HG03097 (cell line): ENCODE measurements at regions not wholly inside any gene's neighbourhood (a gene's known extent, or its start where the extent isn't known, plus 50 kb on each side); places are given as distances from the start of the nearest gene placed in this dataset.
"Not testable (repeated sequence)": the region's sequence is repeated elsewhere in the genome, so short reads cannot be mapped to it uniquely, and the experiment has no call there.

ENCODE experiments used
- ATAC-seq: cut with Tn5 transposase; IDR thresholded peaks from one replicate; pipeline ENCODE4 v1.9.1; 2021; ENCODE audit not compliant: unreplicated experiment, low FRiP score

DNA sequence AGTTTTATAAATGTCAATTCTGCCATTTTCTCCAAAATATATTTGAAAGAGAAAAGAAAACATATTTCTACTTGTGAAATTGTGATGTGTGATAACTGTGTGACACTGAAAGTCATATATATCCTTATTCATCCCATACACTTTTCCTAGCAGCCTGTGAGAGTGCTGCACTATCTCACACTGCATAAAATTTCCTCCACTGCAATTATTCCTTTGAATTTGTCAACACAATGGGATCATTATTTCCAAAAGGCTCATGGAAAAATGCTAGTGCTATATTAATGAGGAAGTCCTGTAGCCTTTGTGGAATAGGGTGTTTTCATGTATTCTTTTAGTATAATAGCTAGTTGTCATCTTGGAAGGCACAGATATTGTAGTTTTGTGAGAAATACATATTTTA, 504.1 kb downstream of the RPL10L start:
- ATAC-seq: no peak

DNA sequence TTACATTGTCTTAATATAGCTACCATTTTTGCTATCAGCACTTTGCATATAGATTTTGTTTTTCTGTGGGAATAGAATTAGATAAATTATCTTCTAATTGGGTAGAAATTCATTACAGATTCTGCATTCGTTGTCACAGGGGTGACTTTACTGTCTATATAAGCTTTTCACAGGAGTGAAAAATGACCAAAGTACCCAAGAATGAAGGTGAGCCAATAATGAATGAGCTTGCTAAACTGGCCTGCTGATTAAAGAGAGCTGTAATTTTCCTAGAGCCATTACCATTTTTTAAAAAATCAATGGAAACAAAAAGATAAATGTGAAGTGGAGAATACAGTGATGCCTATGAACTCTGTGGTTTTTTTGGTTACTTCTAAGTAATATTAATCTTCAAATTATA, 504.6 kb downstream of the RPL10L start:
- ATAC-seq: no peak

DNA sequence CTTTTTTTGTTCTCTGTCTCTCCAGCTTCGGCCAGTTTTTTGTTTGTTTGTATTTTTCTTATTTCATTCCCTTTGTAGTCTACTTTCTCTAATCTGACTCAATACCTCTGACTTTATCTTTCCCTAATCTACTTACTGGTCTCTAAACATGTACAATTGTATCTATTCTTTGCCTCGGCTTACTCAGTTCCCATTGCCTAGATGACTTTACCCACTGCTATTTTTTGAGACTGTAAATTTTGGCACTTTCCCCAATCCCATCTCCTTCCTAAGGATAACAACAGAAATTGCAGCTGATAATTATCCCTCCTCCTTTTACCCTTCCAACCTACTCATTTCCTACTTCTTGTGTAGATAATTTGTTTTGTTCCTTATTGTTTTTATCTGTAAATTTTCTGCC, 511.1 kb downstream of the RPL10L start:
- no peak for ATAC-seq

DNA sequence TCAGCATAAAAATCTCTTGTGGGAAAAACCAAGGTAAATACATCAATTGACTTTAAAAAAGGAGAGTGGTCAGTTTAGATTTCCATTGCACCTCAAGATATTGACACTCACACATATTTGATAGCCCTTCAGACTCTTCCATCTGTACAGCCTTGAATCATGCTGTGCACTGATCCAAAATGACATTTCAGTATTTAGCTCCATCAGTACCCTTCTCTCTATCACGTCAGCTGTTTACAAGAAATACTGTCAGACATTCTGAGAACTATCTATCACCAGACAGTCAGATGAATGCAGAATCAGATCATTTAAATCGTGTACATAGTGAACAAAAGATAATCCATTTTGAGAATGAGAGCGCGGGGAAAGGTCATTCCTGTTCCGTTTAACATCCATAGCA, 511.9 kb downstream of the RPL10L start:
- ATAC-seq: no peak

DNA sequence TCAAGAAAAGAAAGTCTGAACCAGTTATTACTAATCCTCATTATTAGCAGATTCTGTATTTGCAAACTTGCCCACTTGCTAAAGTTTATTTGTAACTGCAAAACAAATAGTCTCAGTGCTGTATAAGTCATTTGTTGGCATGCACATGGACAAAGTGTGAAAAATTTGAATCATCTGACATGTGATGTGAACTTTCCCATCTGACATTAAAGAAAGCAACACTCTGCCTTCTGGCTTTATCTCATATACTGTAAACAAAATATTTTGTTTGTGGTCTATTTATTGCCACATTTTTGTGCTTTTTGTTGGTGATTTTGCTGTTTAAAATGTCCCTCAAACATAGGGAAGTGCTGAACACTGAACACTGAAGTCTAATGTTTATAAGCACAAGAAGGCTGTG, 513.8 kb downstream of the RPL10L start:
- ATAC-seq: no peak

DNA sequence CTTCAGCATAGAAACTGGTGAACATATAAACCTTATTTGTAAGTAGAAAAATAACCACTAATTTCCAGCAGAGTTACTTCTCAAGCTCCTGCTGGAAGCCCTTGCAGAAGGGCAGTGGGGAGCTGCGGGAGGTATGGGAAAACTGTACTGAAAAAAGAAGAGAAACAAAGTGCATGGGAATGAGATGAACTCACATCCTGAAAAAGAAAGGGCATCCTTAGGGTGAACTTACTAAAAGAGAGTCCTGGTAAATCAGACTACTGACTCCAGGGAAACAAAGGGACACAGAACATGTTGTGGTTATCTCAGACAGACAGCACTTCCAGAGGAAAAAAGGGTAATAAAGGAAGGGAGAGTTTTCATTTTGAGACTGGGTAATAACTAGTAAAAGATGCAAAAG, 515.1 kb downstream of the RPL10L start:
- ATAC-seq: no peak

DNA sequence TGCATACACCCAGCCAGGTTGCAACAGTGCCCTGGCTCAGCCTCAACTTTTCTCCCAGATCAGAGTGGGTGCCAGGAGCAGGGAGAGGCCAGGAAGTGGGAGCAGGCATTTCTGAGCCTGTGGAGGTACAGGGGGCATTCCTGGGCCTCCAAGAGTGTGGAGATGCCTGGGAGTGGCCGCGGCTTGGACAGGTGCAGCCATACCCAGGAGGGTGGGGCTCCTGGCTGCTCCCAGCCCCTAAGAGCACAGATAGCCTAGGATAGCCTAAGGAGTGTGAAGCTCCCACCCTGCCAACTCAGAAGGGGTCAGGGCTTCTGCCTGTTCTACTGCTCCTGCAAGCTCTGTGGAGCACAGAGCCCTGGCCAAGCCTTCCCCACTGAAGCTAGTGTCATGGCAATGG, 543.4 kb downstream of the RPL10L start:
- ATAC-seq: no peak

DNA sequence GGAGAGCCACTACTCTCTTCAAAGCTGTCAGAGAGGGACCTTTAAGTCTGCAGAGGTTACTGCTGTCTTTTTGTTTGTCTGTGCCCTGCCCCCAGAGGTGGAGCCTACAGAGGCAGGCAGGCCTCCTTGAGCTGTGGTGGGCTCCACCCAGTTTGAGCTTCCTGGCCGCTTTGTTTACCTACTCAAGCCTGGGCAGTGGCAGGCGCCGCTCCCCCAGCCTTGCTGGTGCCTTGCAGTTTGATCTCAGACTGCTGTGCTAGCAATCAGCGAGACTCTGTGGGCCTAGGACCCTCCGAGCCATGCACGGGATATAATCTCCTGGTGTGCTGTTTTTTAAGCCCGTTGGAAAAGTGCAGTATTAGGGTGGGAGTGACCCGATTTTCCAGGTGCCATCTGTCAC, 550.7 kb downstream of the RPL10L start:
- ATAC-seq: not testable (repeated sequence)

DNA sequence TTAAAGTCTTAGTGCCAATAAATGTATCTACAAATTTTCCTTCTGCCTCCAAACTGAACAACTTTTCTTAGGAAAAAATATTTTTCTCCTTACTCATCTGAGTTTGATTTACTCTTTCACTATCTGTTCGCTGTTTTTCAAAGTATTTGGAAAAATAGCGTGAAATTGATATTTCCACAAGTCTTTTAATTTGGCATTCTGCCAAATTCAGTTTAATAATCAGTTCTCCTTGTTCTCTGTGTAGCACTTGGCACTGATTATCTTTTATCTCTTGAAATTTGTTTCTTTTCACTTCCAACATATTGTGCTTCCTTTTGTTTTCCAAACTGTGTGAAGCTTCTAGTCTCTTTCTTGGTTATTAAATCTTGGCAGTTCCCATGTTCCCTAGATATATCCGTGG, 559.8 kb downstream of the RPL10L start:
- ATAC-seq: no peak

DNA sequence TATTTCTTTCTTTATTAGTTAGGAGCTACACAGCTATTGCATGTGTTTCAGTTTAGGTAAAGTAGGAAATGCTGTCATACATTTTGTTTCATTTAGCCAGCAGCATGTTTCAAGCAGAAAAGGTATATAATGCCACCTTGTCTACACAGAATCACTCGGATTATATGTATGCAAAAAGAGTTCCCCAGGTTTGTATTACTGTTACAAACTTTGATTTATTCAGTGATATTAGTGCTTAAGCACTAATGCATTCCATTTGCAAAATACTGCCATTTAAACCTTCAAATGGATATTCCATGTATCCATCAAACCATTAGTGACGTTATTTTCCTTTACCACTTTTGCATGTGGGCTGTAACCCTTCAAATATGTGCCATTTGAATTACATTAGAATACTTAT, 564.0 kb downstream of the RPL10L start:
- no peak for ATAC-seq

DNA sequence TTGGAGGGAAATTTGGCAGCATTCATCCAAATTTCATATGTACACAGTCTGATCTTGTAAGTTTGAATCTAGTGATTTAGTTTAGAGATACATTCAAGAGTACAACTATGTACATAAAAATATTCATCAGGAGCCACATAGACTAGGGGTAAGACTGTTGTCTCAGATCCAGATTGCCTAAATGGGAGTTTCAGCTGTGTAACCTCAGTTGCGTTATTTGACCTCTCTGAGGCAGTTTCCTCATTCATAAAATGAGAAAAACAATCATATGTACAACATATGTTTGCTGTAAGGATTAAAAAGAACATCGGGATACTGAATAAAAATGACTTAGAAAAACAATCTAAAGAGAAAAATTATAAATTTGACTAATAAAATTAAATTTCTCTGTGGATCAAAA, 577.5 kb downstream of the RPL10L start:
- no peak for ATAC-seq

DNA sequence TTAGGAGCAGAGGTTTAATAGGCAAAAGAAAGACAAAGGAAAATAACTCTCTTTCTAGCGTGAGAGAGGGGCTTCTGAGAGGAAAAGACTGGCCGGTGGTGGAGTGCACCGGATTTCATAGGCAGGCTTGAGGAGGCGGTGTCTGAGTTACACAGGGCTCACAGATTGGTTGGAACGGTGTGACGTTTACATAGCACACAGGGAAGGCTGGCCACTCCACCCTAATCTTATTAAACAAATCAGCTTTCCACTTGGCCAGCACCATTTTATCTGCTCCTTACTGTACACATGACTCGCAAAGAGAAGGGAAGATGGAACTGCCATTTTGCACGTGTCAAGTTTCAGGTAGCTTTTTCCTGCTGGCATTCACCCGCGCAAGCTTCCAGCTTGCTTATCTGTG, 587.7 kb downstream of the RPL10L start:
- no peak for ATAC-seq

DNA sequence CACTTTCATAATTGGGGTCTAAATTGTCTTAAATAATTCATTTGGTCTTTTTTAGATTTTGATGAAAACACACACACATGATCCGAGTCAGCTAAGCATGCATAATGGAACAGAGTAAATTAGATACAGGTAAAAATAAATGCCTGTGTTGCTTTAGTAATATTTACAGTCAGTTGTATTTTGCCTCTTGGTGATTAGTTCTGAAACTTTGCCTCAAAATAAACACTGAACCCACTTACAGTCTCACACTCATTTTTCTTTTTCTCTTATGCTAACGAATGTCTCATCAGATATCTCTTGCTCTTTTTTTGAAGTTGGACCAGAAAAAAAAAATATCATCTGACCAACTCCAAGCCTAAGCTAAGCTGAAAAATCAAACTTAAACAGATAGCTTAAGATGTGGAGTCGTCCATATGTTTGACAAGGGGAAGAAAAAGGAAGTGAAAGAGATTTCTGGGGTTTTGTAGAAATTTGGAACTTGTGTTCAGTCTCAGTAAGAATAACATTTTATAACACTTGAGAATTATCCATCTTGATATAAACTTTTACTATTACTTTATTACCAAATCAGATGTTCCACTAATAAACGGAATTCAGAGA, 592.5 kb downstream of the RPL10L start:
- ATAC-seq: no peak

DNA sequence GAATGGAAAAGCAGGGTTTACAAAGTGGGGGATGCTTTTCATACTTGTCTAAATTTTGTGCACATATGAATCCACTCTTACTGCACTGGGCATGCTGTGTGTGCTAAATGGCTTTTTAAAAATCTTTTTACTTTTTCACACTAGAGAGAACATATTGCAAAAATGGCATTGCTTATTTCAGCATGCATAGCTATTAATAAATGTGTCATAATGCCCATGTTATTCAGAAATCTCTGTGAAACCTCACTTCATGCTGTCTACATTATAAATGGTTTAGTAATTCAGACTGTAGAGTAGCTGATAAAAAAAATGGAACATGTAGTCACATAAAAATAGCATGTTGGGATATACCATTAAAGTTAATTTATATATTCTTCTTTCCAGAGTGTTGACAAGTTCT, 593.8 kb downstream of the RPL10L start:
- no peak for ATAC-seq

DNA sequence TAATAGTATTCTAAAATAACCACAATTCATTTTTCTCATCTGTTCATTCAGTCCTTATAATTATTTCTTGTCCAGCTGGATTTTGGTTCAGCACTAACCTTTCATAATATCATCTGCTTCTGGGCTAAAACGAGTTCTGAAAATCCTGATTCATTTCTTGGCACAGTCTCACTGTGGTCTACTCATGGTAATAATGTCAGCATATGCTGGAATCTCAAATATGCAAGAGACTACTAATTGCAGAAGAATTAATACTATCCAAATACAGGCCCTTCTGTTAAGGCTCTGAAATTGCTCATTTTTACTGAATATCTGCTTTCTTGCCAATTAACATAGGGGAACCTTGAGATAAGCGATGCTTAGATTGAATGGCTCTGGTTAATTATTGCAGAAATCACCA, 597.1 kb downstream of the RPL10L start:
- ATAC-seq: no peak

DNA sequence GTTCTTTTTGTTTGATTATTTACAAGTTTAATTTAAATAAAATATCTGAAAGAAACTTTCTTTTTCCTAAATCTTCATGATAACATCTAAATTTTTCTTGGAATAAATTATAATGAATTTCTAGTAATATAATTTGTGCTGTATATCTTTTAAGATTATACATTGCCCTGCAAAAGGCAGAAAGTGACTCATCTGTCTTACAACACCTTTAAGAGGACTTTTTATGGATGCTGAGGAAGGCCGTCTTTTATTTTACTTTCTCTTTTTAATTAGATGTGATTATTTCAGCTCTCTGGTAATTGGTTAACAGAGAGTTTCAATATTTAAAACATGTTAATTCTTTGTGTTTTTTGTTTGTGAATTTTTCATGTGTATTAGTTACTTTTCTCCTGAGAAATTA, 598.4 kb downstream of the RPL10L start:
- ATAC-seq: no peak

DNA sequence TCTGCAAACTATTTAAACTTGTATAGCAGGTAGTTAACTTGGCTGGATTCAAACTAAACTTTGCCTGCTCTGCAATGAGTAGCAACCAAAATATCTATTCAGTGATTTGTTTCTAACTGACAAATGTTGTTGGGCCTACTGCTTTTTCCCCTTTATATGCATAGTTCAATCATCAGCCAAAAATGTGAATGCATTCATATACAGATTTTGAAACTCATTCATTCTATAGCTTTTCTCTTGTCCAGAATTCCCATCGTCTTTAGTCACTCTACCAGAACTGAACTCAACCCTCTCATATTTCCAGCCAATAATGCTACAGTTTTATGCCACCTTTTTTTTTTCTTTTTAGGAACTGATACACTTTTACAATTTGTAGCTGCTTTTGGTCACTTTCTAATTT, 599.8 kb downstream of the RPL10L start:
- no peak for ATAC-seq

DNA sequence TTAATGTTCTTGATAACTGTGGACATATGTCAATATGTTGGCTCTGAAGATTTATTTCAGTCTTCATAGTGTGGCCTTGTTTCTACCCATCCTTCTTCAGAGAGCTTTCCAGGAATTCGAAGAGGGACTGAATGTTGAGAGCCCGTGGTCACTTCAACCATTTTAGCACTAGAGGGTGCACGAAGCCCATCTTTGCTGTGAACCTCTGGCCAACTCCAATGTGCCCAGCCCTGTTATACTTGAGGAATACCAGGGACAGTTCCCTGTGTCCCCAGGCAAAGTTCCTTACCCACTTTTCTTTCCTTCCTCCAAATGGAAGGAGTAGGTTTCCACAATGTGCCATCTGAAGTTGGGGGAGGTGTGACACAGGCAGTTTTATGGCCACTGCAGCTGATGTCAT, 603.5 kb downstream of the RPL10L start:
- no peak for ATAC-seq

DNA sequence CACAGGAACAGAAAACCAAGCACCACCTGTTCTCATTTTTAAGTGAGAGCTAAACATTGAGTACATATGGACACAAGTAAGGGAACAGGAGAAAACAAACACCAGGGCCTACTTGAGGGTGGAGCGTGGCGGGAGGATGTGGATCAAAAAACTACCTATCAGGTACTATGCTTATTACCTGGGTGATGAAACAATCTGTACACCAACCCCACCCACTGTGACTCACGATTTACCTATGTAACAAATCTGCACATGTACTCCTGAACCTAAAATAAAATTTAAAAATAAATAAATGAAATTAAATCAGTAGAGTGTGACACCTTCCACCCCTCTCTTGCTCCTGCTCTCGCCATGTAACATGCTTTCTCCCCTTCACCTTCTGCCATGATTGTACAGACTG, 615.5 kb downstream of the RPL10L start:
- ATAC-seq: no peak

DNA sequence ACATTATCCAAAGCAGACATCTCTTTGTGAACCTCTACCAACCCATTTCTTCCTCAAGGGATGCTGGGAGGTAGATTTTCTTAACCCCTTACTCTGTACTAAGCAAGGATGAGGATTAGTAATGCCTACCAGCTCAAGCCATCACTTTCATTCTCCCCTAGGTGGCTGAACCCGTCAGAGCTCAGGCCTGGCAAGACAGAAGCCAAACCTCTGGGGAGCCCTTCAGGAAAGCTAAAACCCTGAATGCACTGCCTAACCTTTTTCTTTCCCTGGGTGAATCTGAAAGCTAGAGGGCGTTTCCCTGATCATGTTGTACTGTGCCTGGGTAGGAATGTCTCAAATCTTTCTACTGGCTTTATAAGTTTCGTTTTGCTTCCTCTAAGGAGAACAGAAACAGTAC, 617.3 kb downstream of the RPL10L start:
- no peak for ATAC-seq

DNA sequence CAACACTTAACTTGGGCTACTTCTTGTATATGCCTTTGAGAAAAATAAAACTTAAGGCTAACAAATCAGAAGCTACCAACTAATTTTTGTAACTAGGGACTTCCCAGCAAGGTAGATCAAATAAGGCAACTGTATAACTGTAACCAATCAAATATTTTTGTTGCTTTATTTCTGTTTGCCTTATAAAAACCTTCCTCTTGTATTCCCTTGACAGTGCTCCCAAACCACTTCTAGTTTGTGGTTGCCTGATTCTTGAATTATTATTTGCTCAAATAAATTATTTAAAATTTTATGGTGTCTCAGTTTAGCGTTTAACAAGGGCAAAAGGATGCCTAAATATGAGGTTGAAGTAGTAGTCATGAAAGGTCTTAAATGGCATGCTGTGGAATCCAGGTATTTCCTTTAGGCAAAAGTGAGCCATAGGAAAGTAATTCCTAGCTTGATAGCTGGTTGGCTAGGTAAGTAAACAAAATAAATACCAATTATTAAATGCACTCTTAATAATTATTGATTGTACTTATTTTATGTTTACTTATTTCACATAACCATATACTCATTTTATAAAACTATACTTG, 632.6 kb downstream of the RPL10L start:
- no peak for ATAC-seq

DNA sequence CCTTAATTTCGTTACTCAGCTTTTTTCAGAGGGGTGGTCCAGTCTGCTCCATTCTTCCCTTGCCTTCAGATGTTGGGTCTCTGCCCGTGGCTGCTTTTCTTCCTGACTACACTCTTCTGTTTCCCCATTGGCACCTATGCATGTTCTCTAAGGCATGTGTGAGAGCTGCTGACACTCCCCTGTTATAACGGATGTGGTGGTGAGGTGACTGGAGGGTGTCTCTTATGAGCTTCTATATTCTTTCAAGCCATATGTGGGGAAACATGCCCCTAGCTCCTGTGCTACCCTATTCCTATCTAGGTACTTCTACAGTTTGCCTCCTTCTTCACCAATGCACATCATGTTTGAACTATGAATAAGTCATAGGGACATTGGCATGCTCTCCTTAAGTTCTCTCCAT, 643.2 kb downstream of the RPL10L start:
- no peak for ATAC-seq

DNA sequence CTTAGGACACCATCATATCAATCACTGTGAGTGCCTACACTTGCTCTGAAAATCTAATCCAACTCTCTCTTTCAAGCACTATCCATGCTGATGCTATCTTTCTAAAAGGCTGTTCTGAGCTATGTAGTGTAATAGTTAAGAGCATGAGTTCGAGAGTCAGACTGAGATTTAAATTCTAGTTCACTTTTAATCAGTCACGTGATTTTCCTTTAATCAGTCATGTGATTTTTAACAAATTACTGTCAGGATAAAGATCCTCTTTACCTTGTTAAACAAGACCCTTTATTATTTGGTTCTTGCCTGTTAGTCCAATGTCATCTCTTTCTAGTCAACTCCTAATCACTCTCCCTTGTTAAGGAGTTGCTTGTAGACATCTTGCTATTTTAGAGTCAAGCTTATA, 653.0 kb downstream of the RPL10L start:
- no peak for ATAC-seq
